GM11168 (cell line): ENCODE measurements at regions not wholly inside any gene's neighbourhood (a gene's known extent, or its start where the extent isn't known, plus 50 kb on each side); places are given as distances from the start of the nearest gene placed in this dataset.

Source experiments
- in situ Hi-C: fragments of 300-500 bp; cut with MboI; formaldehyde crosslinking; loops from one replicate; pipeline ENCODE4 v1.12.0; 2022; ENCODE audit warnings: low sequenced_read_pairs; ENCODE audit not compliant: unreplicated experiment

- in situ Hi-C loops, result no loop called here
Measured at GRCh38 chr16:18060351-18060750, 276.2 kb downstream of the NPIPA8 start.

- in situ Hi-C loops, result no loop called here
Measured at GRCh38 chr16:18059577-18059976, 277.0 kb downstream of the NPIPA8 start.

DNA sequence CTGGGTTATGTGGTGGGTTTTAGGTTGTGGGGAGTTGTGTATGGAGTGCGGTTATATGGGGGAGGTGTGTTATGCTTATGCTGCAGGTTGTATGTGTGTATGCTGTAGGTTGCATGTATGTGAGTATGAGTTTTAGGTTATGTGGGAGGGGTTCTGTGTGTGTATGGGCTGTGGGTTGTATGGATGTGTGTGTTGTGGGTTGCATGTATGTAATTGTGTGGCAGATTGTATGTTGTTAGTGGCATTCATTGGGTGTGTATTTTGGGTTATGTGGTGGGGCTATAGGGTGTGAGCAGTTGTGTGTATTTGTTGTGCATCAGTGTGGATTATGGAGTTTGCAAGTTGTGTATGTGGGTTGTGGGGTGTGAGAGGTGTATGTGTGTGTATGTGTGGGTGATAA, 277.4 kb downstream of the NPIPA8 start:
- in situ Hi-C loops, result no loop called here

- in situ Hi-C loops, result no loop called here
Measured at GRCh38 chr16:18055411-18055916, 281.1 kb downstream of the NPIPA8 start.

GRCh38 chr16:18050777-18051176, 285.8 kb downstream of the NPIPA8 start:
- in situ Hi-C loops, result no loop called here

- in situ Hi-C loops, result no loop called here
Measured at GRCh38 chr16:18050234-18050633, 286.3 kb downstream of the NPIPA8 start.

DNA sequence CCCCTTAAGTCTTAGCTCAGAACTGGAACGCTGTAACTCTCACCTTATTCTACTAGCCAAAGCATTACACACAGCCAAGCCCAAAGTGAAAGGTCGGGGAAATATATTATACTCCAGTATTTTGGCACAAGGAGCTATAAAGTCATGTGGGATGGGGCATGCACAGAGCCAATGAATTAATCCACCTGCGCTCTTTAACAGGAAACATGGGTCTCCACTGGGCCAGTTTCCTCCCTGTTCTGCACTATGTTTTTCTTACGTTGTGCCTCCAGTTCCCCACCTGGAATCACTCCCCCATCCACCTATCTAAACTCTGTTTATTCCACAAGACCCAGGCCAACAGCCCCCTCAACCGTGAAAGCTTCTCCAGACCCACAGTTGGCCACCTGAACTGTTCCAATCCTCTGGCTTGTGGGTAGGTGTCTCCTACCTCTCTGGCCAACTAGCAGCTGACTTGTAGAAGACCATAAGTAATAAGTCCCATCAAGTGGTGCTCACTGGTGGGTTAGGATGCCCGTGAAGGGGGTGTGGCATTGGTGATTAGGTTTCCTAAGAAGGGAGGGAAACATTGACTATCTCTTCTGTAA, 286.9 kb downstream of the NPIPA8 start:
- in situ Hi-C loops, result no loop called here

GRCh38 chr16:18048853-18049546, 287.5 kb downstream of the NPIPA8 start:
- in situ Hi-C loops, result no loop called here

GRCh38 chr16:18047761-18048160, 288.8 kb downstream of the NPIPA8 start:
- in situ Hi-C loops, result no loop called here

DNA sequence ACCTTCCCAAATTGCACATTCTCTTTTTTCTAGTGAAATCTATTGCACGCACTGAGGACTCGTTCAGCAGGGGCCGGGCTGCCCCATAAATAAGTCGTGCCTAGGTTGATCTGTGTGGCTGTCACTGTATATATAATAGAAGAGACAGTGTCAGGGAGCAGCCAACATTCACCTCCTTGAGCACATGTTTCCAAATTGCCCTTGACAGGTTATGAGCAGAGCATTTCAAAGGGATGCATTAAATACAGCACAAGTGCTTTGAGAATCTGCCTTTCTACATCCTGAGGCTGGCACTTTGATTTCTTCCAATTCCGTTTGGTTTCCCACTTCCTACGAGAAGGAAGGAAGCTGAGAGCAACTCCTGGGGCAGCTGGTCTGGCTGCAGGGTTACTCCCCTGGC, 291.2 kb downstream of the NPIPA8 start:
- in situ Hi-C loops, result no loop called here

- in situ Hi-C loops, result no loop called here
Measured at GRCh38 chr16:18041864-18042834, 294.4 kb downstream of the NPIPA8 start.

- in situ Hi-C loops, result no loop called here
Measured at GRCh38 chr16:18039931-18040330, 296.6 kb downstream of the NPIPA8 start.

DNA sequence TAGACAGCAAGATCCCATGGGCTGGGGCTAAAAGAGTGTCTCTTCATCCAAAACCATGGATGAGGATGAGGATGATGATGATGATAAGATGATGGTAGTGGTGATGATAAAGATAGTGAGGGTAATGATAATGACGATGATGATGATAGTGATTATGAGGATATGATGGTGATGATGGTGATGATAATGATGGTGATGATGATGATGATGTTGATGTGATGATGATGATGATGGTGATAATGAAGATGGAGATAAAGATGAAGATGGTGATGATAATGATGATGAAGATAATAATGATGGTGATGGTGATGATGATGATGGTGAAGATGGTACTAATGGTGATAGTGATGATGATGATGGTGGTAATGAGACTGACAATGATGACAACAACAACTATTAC, 299.5 kb downstream of the NPIPA8 start:
- in situ Hi-C loops, result no loop called here

GRCh38 chr16:18024611-18025010, 311.9 kb downstream of the NPIPA8 start:
- in situ Hi-C loops, result no loop called here

DNA sequence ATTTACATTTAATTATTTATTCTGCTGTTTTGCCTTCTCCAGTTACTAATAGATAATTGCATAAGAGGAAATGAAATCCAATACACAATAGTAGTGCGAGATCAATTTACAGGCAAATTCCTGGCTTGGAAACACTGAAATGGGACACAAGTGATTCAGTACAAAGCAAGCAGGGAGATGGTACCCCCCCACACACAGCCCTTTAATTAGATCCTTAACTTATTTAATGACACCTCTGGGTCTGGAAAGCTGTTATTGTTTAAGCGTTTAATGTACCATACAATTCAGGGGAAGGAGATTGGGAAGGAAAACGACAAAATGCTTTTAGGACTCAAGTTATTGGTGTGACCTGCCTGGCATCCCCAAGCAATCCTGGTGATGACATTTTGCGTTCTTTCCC, 318.2 kb downstream of the NPIPA8 start:
- in situ Hi-C loops, result no loop called here

- in situ Hi-C loops, result no loop called here
Measured at GRCh38 chr16:18013863-18014262, 322.7 kb downstream of the NPIPA8 start.

DNA sequence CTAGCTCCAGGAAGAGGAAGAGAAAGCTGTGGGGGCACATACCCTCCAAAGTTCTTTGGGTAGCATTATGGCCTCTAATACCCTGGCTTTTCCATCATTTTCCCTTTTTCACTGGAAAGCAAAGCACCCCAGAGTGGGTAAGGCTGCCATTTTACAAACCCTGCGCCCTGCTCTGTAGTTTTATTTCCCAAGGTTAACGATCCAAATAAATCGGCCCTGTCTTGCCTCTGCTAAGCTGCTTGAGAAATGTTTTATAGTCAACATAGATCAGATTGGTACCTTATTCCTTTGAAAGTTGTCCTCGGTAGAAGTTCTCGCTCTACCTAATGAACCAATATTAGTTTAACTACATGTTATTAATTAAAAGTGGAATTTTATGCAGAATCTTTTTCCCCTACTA, 328.2 kb downstream of the NPIPA8 start:
- in situ Hi-C loops, result no loop called here

GRCh38 chr16:18003033-18003432, 333.5 kb downstream of the NPIPA8 start:
- in situ Hi-C loops, result no loop called here

DNA sequence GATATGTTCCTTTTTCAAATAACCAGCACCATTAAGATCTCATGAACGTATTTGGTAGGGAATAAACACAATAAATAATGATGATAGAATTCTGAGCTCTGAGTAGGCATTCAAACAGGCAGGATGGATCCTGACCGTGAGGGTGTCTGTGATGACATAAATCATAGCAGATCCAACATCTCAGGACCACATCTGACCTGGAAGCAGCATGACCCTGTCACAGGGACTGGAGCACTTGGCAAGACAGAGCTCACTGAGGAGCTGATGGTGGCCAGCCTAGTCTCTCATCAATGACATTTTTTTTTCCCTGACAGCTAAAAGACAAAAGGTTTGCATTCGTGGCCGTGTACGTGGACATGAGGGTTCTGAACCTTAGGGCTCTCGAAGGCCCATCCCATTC, 337.5 kb downstream of the NPIPA8 start:
- in situ Hi-C loops, result no loop called here

DNA sequence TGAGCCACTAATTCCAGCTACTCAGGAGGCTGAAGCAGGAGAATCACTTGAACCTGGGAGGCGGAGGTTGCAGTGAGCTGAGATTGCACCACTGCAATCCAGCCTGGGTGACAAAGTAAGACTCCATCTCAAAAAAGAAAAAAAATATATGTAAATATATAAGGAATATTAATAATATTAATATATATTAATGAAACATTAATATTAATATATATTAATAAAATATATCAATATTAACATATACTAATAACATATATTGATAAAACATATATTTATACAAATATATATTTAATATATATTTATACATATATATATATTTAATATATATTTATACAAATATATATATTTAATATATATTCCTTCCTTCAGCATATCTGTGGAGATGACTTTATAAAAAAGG, 338.0 kb downstream of the NPIPA8 start:
- in situ Hi-C loops, result no loop called here

- in situ Hi-C loops, result no loop called here
Measured at GRCh38 chr16:17994027-17994426, 342.5 kb downstream of the NPIPA8 start.
